Activated naive CD8-positive, alpha-beta T cell treated with anti-CD3 and anti-CD28 coated beads for 36 hours (primary cell): ENCODE measurements at regions not wholly inside any gene's neighbourhood (a gene's known extent, or its start where the extent isn't known, plus 50 kb on each side); places are given as distances from the start of the nearest gene placed in this dataset.
"Not testable (repeated sequence)": the region's sequence is repeated elsewhere in the genome, so short reads cannot be mapped to it uniquely, and the experiment has no call there.

ENCODE experiments used
- DNase-seq: peaks from one replicate; pipeline ENCODE4 v3.0.0; 2021
- H3K27ac Mint-ChIP-seq: one replicate; pipeline ENCODE4 v1.8.0; 2022; ENCODE audit warnings: mild to moderate bottlenecking, moderate library complexity, mixed read lengths
- H3K27me3 Mint-ChIP-seq: one replicate; pipeline ENCODE4 v1.8.0; 2022; ENCODE audit warnings: mild to moderate bottlenecking, mixed read lengths
- H3K36me3 Mint-ChIP-seq: one replicate; pipeline ENCODE4 v1.8.0; 2021; ENCODE audit warnings: mild to moderate bottlenecking, mixed read lengths
- H3K4me1 Mint-ChIP-seq: one replicate; pipeline ENCODE4 v1.8.0; 2021; ENCODE audit warnings: mixed read lengths
- H3K4me3 Mint-ChIP-seq: one replicate; pipeline ENCODE4 v1.8.0; 2022; ENCODE audit warnings: mild to moderate bottlenecking, moderate library complexity, mixed read lengths
- H3K9me3 Mint-ChIP-seq: one replicate; pipeline ENCODE4 v1.8.0; 2022; ENCODE audit warnings: mixed read lengths

DNA sequence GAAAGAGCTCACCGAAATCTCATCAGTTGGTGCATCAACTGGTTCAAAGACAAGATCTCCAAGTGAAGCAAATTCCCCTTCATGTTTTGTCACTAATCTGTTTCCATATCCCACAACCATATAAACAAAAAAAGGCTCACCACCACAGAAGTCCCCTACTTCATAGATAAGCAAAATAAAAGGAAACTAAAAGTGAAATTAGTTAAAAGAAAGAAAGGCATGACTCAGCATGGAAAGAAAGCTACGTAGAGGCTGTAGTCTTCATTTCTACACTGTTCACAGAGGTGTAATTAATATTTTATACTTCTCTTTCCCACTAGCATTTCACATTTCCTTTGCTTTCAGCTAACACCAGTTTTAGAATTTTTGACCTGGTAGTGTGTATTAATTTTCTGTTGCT, 208.0 kb downstream of the CYLC2 start:
- Mint-ChIP-seq H3K4me3 (no peak overlapping the region), H3K27me3 (no peaks in the 10 kb centered on the region), H3K4me1 (no peaks in the 10 kb centered on the region), H3K36me3 (no peaks in the 10 kb centered on the region), H3K27ac (no peak overlapping the region), H3K9me3 (peaks cover 2% of the 10 kb centered on the region)
- DNase-seq, result no peak

DNA sequence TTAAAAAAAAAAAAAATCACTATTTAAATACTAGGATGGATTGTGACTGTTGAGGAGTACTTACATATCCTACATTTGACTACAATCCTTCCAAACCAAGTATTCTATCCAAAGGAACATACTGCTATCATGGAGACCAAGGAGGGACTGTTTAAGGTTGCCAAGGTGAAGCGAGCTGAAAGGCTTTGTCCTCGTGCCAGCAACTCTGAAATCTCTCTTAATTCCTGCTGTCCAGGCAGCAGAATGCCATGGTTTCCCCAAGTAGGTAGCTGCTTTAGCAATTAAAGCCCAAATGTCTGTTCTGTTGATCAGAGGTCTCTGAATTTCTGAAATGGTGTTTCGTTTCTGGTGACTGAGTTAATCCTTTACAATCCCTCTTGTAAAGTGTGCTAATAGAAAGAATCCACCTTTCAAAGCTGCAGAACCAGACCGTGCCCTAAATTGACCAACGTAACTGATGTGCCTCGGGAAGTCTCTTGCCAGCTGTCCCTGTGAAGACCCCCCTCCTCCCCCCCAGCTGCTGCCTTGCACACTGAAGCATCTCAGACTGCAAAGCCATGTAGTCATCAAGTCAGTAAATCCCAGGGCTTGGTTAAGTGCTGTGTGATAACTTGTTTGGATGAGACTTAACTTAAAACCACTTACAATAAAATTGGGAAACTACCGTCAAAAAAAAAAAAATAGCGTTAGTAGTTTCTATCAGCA, 210.9 kb downstream of the CYLC2 start:
- H3K36me3 Mint-ChIP-seq, result not testable (repeated sequence)

DNA sequence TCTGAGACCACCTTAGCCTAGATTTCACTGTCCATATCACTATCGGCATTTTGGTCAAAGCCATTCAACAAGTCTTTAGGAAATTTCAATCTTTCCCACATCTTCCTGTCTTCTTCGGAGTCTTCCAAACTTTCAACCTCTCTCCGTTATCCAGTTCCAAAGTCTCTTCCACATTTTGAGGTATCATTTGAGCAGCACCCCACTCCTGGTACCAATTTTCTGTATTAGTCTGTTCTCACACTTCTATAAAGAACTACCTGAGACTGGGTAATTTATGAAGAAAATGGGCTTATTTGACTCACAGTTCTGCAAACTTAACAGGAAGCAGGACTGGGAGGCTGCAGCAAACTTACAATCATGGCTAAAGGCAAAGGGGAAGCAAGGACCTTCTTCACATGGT, 215.5 kb downstream of the CYLC2 start:
- DNase-seq, result no peak
- peaks cover 2% of the 10 kb centered on the region for H3K36me3 Mint-ChIP-seq
- H3K27ac Mint-ChIP-seq, result no peak overlapping the region
- H3K9me3 Mint-ChIP-seq, result peaks cover 18% of the 10 kb centered on the region
- no peaks in the 10 kb centered on the region for H3K4me1 Mint-ChIP-seq
- no peak overlapping the region for H3K4me3 Mint-ChIP-seq
- no peaks in the 10 kb centered on the region for H3K27me3 Mint-ChIP-seq

More for the DNA sequence above, 210.9 kb downstream of the CYLC2 start:
- not testable (repeated sequence) for H3K27ac Mint-ChIP-seq, H3K27me3 Mint-ChIP-seq, H3K4me3 Mint-ChIP-seq, H3K4me1 Mint-ChIP-seq, DNase-seq
- H3K9me3 Mint-ChIP-seq, result peaks cover 12% of the 10 kb centered on the region

- H3K4me3 Mint-ChIP-seq, result no peak overlapping the region
- H3K36me3 Mint-ChIP-seq, result no peaks in the 10 kb centered on the region
- DNase-seq, result no peak
- no peaks in the 10 kb centered on the region for H3K27me3 Mint-ChIP-seq
- peaks cover 17% of the 10 kb centered on the region for H3K9me3 Mint-ChIP-seq
- H3K4me1 Mint-ChIP-seq, result no peaks in the 10 kb centered on the region
- no peak overlapping the region for H3K27ac Mint-ChIP-seq
Measured at GRCh38 chr9:103215197-103215596, 220.1 kb downstream of the CYLC2 start.

DNA sequence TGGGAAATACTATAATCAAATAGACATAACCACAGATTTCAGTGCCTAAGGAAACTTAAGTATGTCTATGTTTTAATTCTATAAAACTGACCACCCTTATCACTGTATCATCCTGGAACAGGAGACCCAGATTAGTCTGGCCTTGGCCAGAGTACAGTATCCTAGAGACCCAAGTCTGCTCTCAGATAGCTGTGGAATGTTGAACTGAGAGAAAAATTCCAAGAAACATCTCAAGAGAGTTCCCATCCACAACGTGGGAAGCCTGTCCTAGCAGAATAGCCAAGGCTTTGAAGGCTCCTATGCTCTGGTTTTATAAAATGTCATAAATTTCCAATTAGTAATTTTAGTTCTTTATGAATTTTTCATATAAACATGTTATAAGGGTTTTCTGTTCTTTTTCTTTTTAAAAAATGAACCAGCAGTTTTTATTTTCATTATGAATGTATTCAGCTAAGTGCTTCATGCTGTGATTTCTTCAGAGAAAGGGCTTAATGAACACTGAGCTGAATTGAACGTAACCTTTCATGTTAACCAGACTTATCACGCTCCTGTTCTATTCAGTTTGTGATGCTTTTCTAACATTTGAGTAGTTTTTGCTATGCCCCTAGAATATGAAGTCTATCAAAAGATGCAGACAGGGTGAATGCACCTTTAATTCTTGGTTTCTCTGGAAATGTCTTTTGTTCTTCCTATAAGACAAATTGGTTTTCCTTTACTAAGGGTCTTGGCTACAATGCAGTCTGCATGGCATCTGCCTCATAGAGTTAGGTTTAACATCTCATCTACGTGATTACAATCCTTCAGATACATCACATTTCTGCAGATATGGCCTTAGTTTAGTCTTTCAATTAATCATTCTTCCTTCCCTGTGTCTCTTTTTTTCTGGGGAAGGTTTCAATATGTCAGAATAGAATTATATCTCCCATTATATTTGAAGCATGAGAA, 230.8 kb downstream of the CYLC2 start:
- Mint-ChIP-seq H3K4me1 (no peaks in the 10 kb centered on the region), H3K27ac (no peak overlapping the region), H3K27me3 (no peaks in the 10 kb centered on the region), H3K9me3 (peaks cover 3% of the 10 kb centered on the region), H3K36me3 (no peaks in the 10 kb centered on the region), H3K4me3 (no peak overlapping the region)
- DNase-seq, result no peak

DNA sequence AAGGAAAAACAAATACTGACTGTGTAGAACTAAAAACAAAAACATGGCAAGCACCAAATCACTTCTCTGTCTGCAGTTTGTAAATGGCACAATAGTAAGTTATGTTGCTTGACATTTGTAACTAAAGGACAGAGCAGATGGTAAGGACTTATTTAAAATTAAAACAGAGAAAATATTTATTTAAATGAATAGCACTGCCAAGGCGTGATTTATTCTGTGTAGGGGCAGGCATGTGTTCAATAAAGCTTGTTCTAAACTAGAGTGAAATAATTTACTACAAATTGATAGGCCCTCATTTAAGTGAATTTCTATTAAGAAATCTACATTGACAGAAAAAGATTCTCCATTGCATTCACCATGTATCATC, 231.5 kb downstream of the CYLC2 start:
- peaks cover 4% of the 10 kb centered on the region for H3K9me3 Mint-ChIP-seq
- no peaks in the 10 kb centered on the region for H3K27me3 Mint-ChIP-seq
- no peak overlapping the region for H3K27ac Mint-ChIP-seq
- no peak for DNase-seq
- no peaks in the 10 kb centered on the region for H3K4me1 Mint-ChIP-seq
- H3K36me3 Mint-ChIP-seq, result no peaks in the 10 kb centered on the region
- H3K4me3 Mint-ChIP-seq, result no peak overlapping the region

- H3K27ac Mint-ChIP-seq, H3K27me3 Mint-ChIP-seq, H3K4me1 Mint-ChIP-seq, DNase-seq, H3K4me3 Mint-ChIP-seq, H3K9me3 Mint-ChIP-seq, H3K36me3 Mint-ChIP-seq: not testable (repeated sequence)
Measured at GRCh38 chr9:103237571-103238109, 242.5 kb downstream of the CYLC2 start.

- Mint-ChIP-seq H3K27me3 (no peaks in the 10 kb centered on the region), H3K27ac (no peak overlapping the region), H3K9me3 (peaks cover 2% of the 10 kb centered on the region), H3K4me3 (no peak overlapping the region), H3K4me1 (no peaks in the 10 kb centered on the region), H3K36me3 (no peaks in the 10 kb centered on the region)
- DNase-seq, result no peak
Measured at GRCh38 chr9:103242025-103242424, 246.9 kb downstream of the CYLC2 start.

- Mint-ChIP-seq H3K4me1 (no peaks in the 10 kb centered on the region), H3K27ac (no peak overlapping the region), H3K4me3 (no peak overlapping the region), H3K36me3 (no peaks in the 10 kb centered on the region), H3K27me3 (no peaks in the 10 kb centered on the region), H3K9me3 (no peaks in the 10 kb centered on the region)
- DNase-seq, result no peak
Measured at GRCh38 chr9:103242486-103242885, 247.4 kb downstream of the CYLC2 start.

DNA sequence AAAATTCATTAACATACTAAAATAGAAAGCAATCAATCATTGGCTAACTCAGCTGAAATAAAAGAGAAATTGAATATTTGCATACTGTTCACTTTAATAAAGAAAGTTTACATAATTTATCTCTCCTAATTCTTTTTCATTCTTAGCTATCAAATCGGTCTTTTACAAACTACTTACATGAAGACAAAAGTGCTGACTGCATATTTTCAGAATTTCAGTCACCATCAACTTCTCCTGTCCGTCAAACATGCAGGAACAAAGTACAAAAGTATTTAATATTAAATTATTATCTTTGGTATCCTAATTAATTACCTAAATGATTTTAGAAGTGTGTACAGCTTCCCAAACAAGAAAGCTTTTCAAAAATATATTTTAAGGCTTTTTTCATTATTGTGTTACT, 248.4 kb downstream of the CYLC2 start:
- DNase-seq, result no peak
- H3K4me1 Mint-ChIP-seq, result no peaks in the 10 kb centered on the region
- H3K27ac Mint-ChIP-seq, result no peak overlapping the region
- H3K9me3 Mint-ChIP-seq, result no peaks in the 10 kb centered on the region
- no peak overlapping the region for H3K4me3 Mint-ChIP-seq
- H3K36me3 Mint-ChIP-seq, result no peaks in the 10 kb centered on the region
- H3K27me3 Mint-ChIP-seq, result no peaks in the 10 kb centered on the region

DNA sequence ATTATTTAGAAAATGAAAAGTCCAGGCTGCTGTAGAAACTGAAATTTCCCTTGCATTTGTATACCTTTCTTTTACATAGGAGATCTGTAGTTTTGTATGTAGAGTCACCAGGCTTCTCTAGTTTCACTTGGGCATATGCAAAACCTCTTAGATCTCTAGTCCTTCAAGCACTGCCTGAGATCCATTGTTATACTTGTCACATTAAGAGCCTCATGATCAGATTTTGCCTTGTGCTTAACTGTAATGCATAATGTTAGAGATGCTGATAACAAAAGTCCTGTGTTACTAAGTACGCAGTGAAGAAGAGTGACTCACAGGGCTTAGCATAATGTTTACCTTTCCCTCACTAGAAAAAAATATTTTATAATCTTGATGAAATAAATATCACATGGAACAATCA, 250.2 kb downstream of the CYLC2 start:
- H3K4me3 Mint-ChIP-seq, result no peak overlapping the region
- no peak for DNase-seq
- H3K27me3 Mint-ChIP-seq, result no peaks in the 10 kb centered on the region
- H3K9me3 Mint-ChIP-seq, result no peaks in the 10 kb centered on the region
- H3K27ac Mint-ChIP-seq, result no peak overlapping the region
- H3K4me1 Mint-ChIP-seq, result no peaks in the 10 kb centered on the region
- no peaks in the 10 kb centered on the region for H3K36me3 Mint-ChIP-seq

- H3K27ac Mint-ChIP-seq, result no peak overlapping the region
- no peaks in the 10 kb centered on the region for H3K27me3 Mint-ChIP-seq
- no peak for DNase-seq
- H3K36me3 Mint-ChIP-seq, result no peaks in the 10 kb centered on the region
- no peak overlapping the region for H3K4me3 Mint-ChIP-seq
- H3K4me1 Mint-ChIP-seq, result no peaks in the 10 kb centered on the region
- peaks cover 10% of the 10 kb centered on the region for H3K9me3 Mint-ChIP-seq
Measured at GRCh38 chr9:103261951-103262350, 266.8 kb downstream of the CYLC2 start.

GRCh38 chr9:103266064-103266463, 270.9 kb downstream of the CYLC2 start:
- no peaks in the 10 kb centered on the region for H3K36me3 Mint-ChIP-seq
- no peak overlapping the region for H3K4me3 Mint-ChIP-seq
- no peak for DNase-seq
- peaks cover 4% of the 10 kb centered on the region for H3K9me3 Mint-ChIP-seq
- H3K27me3 Mint-ChIP-seq, result no peaks in the 10 kb centered on the region
- no peaks in the 10 kb centered on the region for H3K4me1 Mint-ChIP-seq
- no peak overlapping the region for H3K27ac Mint-ChIP-seq

GRCh38 chr9:103277240-103277639, 282.1 kb downstream of the CYLC2 start:
- Mint-ChIP-seq H3K27me3 (no peaks in the 10 kb centered on the region), H3K4me3 (no peak overlapping the region), H3K36me3 (no peaks in the 10 kb centered on the region), H3K4me1 (no peaks in the 10 kb centered on the region), H3K9me3 (peaks cover 1% of the 10 kb centered on the region), H3K27ac (no peak overlapping the region)
- DNase-seq, result no peak

GRCh38 chr9:103281126-103281525, 286.0 kb downstream of the CYLC2 start:
- Mint-ChIP-seq H3K4me1 (no peaks in the 10 kb centered on the region), H3K9me3 (no peaks in the 10 kb centered on the region), H3K36me3 (no peaks in the 10 kb centered on the region), H3K27me3 (no peaks in the 10 kb centered on the region), H3K27ac (no peak overlapping the region), H3K4me3 (no peak overlapping the region)
- DNase-seq, result no peak
